Gastrocnemius medialis (tissue), 4 donors: ENCODE measurements at regions not wholly inside any gene's neighbourhood (a gene's known extent, or its start where the extent isn't known, plus 50 kb on each side); places are given as distances from the start of the nearest gene placed in this dataset.

Source experiments
- ATAC-seq, 2 donors: fragments of 150-250 bp; one replicate each; pipeline ENCODE4 v1.9.1; 2016
- DNase-seq, 2 donors: peaks; one replicate each; pipeline ENCODE4 v3.0.0-alpha.2; 2019
- H3K27ac ChIP-seq, 4 donors: fragments of 200-600 bp; sonication (generic); 1 replicate in 1 of 4; 2 replicates in 3 of 4; pipeline ENCODE4 v1.5.1; 2016 to 2018; ENCODE audit warnings: mild to moderate bottlenecking in 2 of 4, moderate library complexity in 1 of 4
- H3K27me3 ChIP-seq, 3 donors: fragments of 200-600 bp; sonication (generic) in 2 of 3; 1 replicate in 1 of 3; 2 replicates in 2 of 3; pipeline versions ENCODE4 v1.5.1 to v1.6.0; 2016 to 2019; ENCODE audit warnings: mild to moderate bottlenecking in 1 of 3, moderate library complexity in 1 of 3
- H3K36me3 ChIP-seq, 2 donors: fragments of 200-600 bp; sonication (generic) in 1 of 2; one replicate each; pipeline ENCODE4 v1.5.1; 2017 to 2018
- H3K4me1 ChIP-seq, 2 donors: fragments of 200-600 bp; sonication (generic) in 1 of 2; one replicate each; pipeline ENCODE4 v1.5.1; 2016 to 2017; ENCODE audit warnings: mild to moderate bottlenecking in 2 of 2
- H3K4me3 ChIP-seq, 4 donors: fragments of 200-600 bp; sonication (generic) in 3 of 4; 1 replicate in 1 of 4; 2 replicates in 3 of 4; pipeline ENCODE4 v1.5.1; 2016 to 2019; ENCODE audit warnings: mild to moderate bottlenecking in 2 of 4
- H3K9me3 ChIP-seq, 3 donors: fragments of 200-600 bp; sonication (generic) in 2 of 3; 1 replicate in 1 of 3; 2 replicates in 2 of 3; pipeline ENCODE4 v1.5.1; 2016 to 2019
- CTCF ChIP-seq, 5 experiments: fragments of 450-650 bp in 3 of 5; fragments of 200-600 bp in 2 of 5; sonication (generic) in 2 of 5; IDR thresholded peaks in 4 of 5; conservative IDR thresholded peaks in 1 of 5; 1 replicate in 4 of 5; 2 replicates in 1 of 5; pipeline ENCODE4 v1.5.1; 2016 to 2019; ENCODE audit warnings: antibody characterized with exemption in 5 of 5, mild to moderate bottlenecking in 3 of 5, moderate library complexity in 3 of 5
- POLR2A ChIP-seq, 2 donors: fragments of 450-650 bp; IDR thresholded peaks; one replicate each; pipeline ENCODE4 v1.6.1; 2017; ENCODE audit warnings: antibody characterized with exemption in 2 of 2, mild to moderate bottlenecking in 2 of 2, moderate library complexity in 2 of 2
- in situ Hi-C, 4 donors: fragments of 200-750 bp; cut with MboI; loops; one replicate each; pipeline versions ENCODE4 v1.15.0 to v1.8.0; 2017; ENCODE audit warnings: low sequenced_read_pairs in 4 of 4
- intact Hi-C: fragments of 100-400 bp; cut with DNase I; formaldehyde crosslinking; loops from one replicate; pipeline ENCODE4 v1.15.1; 2023; ENCODE audit warnings: low total_unique reads

- no peak for ATAC-seq
- DNase-seq, result no peak
- Histone ChIP-seq H3K4me3 (no peak overlapping the region), H3K4me1 (no peaks in the 10 kb centered on the region), H3K27ac (no peak overlapping the region), H3K36me3 (no peaks in the 10 kb centered on the region), H3K27me3 (peaks cover 0 to 2% (median 0%) of the 10 kb centered on the region in 3 donors), H3K9me3 (no peaks in the 10 kb centered on the region)
- intact Hi-C loops (no loop called here), in situ Hi-C loops (no loop called here)
- TF ChIP-seq POLR2A (IDR thresholded peaks at IDR 0.05) (no peak), CTCF (IDR thresholded peaks at IDR 0.05 in 4 of 5, conservative IDR thresholded peaks at IDR 0.05 in 1 of 5) (no peak)
Measured at GRCh38 chr14:97462081-97462480, 664.9 kb downstream of the VRK1 start.

GRCh38 chr14:97468220-97468619, 671.0 kb downstream of the VRK1 start:
- H3K27ac ChIP-seq, result no peak overlapping the region
- intact Hi-C loops, result no loop called here
- in situ Hi-C loops, result no loop called here
- TF ChIP-seq POLR2A (IDR thresholded peaks at IDR 0.05), result no peak
- TF ChIP-seq CTCF (IDR thresholded peaks at IDR 0.05 in 4 of 5, conservative IDR thresholded peaks at IDR 0.05 in 1 of 5), result no peak
- no peaks in the 10 kb centered on the region for H3K4me1 ChIP-seq
- no peaks in the 10 kb centered on the region for H3K9me3 ChIP-seq
- H3K36me3 ChIP-seq, result no peaks in the 10 kb centered on the region
- no peaks in the 10 kb centered on the region for H3K27me3 ChIP-seq
- H3K4me3 ChIP-seq, result no peak overlapping the region
- DNase-seq (no peak), ATAC-seq (no peak)

GRCh38 chr14:97477353-97477752, 680.2 kb downstream of the VRK1 start:
- in situ Hi-C loops, result no loop called here
- no peak overlapping the region for H3K27ac ChIP-seq
- no peaks in the 10 kb centered on the region for H3K9me3 ChIP-seq

GRCh38 chr14:97485201-97485600, 688.0 kb downstream of the VRK1 start:
- ATAC-seq, result no peak

More at GRCh38 chr14:97477353-97477752, 680.2 kb downstream of the VRK1 start:
- Histone ChIP-seq H3K36me3 (no peaks in the 10 kb centered on the region), H3K27me3 (no peaks in the 10 kb centered on the region), H3K4me1 (no peaks in the 10 kb centered on the region), H3K4me3 (no peak overlapping the region)
- intact Hi-C loops, result no loop called here
- TF ChIP-seq POLR2A (IDR thresholded peaks at IDR 0.05) (no peak), CTCF (IDR thresholded peaks at IDR 0.05 in 4 of 5, conservative IDR thresholded peaks at IDR 0.05 in 1 of 5) (no peak)
- ATAC-seq (no peak), DNase-seq (no peak)

More at GRCh38 chr14:97485201-97485600, 688.0 kb downstream of the VRK1 start:
- DNase-seq, result no peak
- H3K4me1 ChIP-seq, result no peaks in the 10 kb centered on the region
- TF ChIP-seq POLR2A (IDR thresholded peaks at IDR 0.05) (no peak), CTCF (IDR thresholded peaks at IDR 0.05 in 4 of 5, conservative IDR thresholded peaks at IDR 0.05 in 1 of 5) (no peak)
- no peaks in the 10 kb centered on the region for H3K36me3 ChIP-seq
- H3K9me3 ChIP-seq, result no peaks in the 10 kb centered on the region
- intact Hi-C loops (no loop called here), in situ Hi-C loops (no loop called here)
- no peak overlapping the region for H3K27ac ChIP-seq
- H3K4me3 ChIP-seq, result no peak overlapping the region
- H3K27me3 ChIP-seq, result no peaks in the 10 kb centered on the region
